MM.1S (cell line): ENCODE measurements at regions not wholly inside any gene's neighbourhood (a gene's known extent, or its start where the extent isn't known, plus 50 kb on each side); places are given as distances from the start of the nearest gene placed in this dataset.

Experiments used
- CTCF ChIP-seq: fragments of 300-600 bp; sonication (generic); IDR thresholded peaks from 2 replicates; pipeline ENCODE4 v1.5.1; 2016; ENCODE audit warnings: antibody characterized with exemption, low read length, mixed read lengths
- EZH2 ChIP-seq: fragments of 300-600 bp; sonication (generic); optimal IDR thresholded peaks from 2 replicates; pipeline ENCODE3; 2017; ENCODE audit warnings: low read depth, mild to moderate bottlenecking, antibody characterized with exemption, low read length, mixed read lengths
- EZH2phosphoT487 ChIP-seq: fragments of 300-600 bp; sonication (generic); IDR thresholded peaks from 2 replicates; pipeline ENCODE4 v1.6.1; 2018; ENCODE audit warnings: antibody characterized with exemption, low read length

- TF ChIP-seq CTCF (no peak), EZH2 (no peak), EZH2phosphoT487 (no peak)
Observed at GRCh38 chr14:51445001-51445390, 204.9 kb downstream of the TMX1 start.
